GM18951 (cell line): ENCODE measurements at regions not wholly inside any gene's neighbourhood (a gene's known extent, or its start where the extent isn't known, plus 50 kb on each side); places are given as distances from the start of the nearest gene placed in this dataset.

Experiments used
- POLR2A ChIP-seq: IDR thresholded peaks from 4 replicates; pipeline ENCODE4 v1.6.1; 2011; ENCODE audit warnings: mild to moderate bottlenecking; ENCODE audit not compliant: insufficient read length, insufficient read depth; ENCODE audit errors: extremely low read depth
- in situ Hi-C: fragments of 300-500 bp; cut with MboI; formaldehyde crosslinking; loops from one replicate; pipeline ENCODE4 v1.12.0; 2022; ENCODE audit warnings: low sequenced_read_pairs, mixed read lengths, inconsistent platforms; ENCODE audit not compliant: unreplicated experiment

GRCh38 chr1:115215703-115216521, 122.1 kb downstream of the NGF start:
- TF ChIP-seq POLR2A: no peak
- in situ Hi-C loops: no loop called here

DNA sequence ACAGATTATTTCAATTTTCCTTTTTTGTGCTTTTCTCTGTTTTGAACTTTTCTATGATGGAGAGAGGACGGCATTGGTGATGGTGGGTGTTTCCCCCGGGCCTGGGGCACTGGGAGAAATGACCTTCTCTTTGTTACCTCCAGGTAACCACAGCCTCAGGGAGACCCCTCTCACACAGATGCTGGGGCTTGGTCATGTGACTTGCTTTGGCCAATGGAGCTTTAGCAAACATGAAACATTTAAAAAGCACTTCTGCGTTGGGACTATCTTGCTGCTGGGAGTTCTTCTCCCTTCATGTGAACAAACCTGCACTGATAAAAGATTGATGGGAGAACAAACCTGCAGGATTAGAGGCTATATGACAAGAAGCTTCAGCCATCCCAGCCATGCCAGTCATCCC, 122.9 kb downstream of the NGF start:
- in situ Hi-C loops: no loop called here
- TF ChIP-seq POLR2A: no peak

DNA sequence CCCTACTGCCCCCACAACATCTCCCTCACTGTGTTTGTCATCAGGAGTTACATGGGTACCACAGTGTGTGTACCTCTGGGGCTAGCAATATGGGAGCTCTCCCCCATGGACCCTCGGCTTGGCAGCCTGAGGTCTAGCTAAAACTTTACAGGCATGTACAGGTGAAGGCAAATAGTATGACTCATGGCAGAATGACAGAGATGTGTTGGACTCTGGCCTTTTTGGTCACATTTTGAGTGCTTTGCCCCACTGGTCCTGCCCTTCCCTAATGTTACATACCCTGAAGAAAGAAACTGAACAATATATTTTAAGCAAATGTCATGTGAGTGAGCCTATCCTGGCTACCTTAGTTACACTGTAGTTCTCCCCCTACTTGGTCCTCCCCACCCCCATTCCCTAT, 124.0 kb downstream of the NGF start:
- no peak for TF ChIP-seq POLR2A

DNA sequence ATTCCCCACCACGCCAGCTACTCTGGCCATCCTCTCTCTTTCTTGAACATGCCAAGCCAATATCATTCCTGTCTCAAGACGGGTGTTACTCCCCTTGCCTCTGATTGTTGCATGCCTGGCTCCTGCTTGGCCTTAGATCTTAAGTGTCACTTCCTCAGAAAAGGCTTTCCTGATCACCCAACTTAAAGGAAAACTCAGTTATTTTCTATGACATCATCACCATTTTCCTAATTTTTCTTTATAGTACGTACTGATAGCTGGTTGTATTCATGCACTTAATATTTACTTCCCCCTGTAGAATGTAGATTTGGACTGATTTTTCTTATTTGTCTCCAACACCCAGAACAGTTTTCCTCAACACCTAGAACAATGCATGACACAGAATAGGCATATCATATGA, 123.8 kb upstream of the TSPAN2 start:
- in situ Hi-C loops: no loop called here
- TF ChIP-seq POLR2A: no peak

More for the DNA sequence above, 124.0 kb downstream of the NGF start:
- in situ Hi-C loops: no loop called here

DNA sequence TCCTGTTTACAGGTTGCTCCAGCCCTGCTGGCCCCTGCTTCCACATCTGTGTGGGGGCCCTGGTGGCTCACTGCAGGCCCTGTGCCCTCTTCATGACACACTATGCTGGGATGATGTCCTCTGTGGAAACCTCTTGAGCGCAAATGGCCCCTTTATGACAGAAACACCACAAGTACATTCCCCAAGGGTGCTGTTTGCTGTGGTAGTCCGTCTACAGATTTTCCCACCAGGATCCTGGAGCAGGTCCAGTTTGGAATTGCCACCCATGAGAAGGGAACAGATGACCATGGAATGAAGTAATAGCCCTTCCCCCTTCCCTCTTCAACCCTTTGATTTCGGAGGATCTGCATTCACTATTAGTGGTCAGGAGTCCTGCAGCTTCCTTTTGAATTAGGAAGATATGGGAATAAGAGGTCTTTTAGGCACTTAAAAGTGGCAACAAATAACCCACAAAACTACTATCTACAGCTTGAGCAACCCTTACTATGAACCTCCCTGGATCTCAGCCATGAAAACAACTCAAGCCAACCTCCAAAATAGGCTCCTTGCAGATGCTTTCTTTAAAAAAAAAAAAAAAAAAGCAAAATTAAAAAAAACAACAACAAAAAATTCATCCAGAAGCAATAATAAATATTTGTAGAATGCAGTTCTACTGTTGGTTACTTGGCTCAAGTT, 121.9 kb upstream of the TSPAN2 start:
- TF ChIP-seq POLR2A: no peak

GRCh38 chr1:115210302-115210711, 121.0 kb upstream of the TSPAN2 start:
- TF ChIP-seq POLR2A: no peak
- in situ Hi-C loops: no loop called here

More for the DNA sequence above, 121.9 kb upstream of the TSPAN2 start:
- in situ Hi-C loops: no loop called here

DNA sequence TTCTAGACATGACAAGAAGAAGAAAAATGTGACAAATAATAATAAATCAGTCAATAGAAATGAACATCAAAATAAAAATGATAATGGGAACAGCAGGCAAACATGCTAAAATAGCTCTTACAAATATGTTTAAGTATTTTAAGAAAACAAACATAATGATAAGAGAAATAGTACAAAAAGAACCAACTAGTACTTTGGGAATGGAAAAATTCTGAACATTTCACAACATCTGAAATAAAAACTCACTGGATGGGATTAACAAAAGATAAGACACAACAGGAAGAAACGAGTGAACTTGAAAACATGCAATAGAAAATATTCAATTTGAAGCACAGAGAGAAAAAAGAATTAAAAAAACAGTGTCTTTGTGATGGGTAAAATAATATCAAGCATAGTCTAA, 115.2 kb upstream of the TSPAN2 start:
- in situ Hi-C loops: no loop called here
- no peak for TF ChIP-seq POLR2A

DNA sequence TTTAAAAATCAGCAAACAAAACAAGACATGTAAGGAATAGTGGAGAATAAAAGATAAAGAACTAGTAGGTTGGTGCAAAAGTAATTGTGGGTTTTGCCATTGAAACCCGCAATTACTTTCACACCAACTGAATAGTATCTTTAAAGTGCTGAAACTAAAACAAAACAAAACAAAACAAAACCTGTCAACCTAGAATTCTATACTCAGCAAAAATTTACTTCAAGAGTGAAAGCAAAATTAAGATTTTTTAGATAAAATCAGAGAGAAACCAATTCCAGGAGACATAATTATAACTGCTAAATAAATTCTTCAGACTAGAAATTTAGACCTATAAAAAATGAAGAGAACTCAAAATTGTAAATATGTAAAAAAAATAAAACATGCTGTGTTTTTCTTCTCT, 114.0 kb upstream of the TSPAN2 start:
- in situ Hi-C loops: no loop called here
- TF ChIP-seq POLR2A: no peak

- no peak for TF ChIP-seq POLR2A
- in situ Hi-C loops: no loop called here
Measured at GRCh38 chr1:115201598-115201997, 112.3 kb upstream of the TSPAN2 start.

GRCh38 chr1:115199416-115200132, 110.3 kb upstream of the TSPAN2 start:
- no peak for TF ChIP-seq POLR2A
- in situ Hi-C loops: no loop called here

DNA sequence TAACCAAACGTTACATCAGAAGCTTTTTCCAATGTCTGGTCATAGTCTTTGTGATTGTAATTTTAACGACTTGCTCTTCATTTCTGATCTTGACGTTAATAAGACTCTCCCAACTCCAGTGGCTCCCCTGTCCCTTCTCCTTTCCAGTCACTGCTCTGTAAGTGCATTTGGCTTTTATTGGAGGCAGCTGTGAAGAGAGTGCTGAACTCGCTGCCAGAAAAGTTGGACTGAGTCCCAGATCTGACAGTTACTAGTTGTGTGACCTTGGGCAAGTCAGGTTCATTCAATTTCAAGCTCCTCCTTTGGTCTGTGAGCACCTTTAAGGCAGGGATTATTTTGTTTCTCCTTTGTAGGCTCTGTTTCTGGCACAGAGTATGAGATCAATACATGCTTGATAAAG, 109.6 kb upstream of the TSPAN2 start:
- in situ Hi-C loops: no loop called here
- no peak for TF ChIP-seq POLR2A

DNA sequence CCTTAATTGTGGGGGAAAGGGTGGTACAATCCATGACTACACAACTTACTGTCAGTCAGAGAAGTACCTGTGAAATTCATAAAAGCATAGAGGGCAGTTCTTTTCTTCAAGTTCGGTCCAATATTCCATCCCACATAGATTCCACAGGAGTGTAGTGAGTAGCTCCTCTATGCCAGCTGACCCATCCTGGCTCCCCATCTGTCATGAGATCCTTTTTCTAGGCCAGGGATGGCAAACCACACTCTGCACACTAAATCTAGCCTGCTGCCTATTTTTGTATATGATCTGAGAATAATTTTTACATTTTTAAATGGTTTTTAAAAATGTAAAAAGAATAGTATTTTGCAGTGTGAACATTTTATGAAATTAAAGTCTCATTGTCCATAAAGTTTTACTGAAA, 107.0 kb upstream of the TSPAN2 start:
- no peak for TF ChIP-seq POLR2A
- in situ Hi-C loops: no loop called here

DNA sequence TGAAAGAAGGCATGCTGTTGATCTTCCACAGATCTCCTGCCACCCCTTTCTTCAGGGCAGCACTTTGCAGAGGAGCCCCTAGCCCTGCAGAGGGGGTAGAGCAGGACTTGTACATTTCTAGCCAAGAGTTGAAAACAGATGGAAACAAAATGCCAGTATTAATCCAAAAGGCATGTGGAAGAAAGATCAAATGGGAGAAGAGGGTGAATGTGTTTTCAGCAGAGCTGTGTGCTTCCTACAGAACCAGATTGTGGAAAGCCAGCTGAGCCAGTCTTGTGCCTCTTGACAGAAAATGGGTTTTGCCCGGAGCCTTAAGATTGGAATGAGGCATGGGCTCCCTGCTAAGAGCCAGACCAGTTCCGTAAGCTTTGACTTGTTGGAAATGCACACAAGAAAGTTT, 105.2 kb upstream of the TSPAN2 start:
- no peak for TF ChIP-seq POLR2A
- in situ Hi-C loops: no loop called here

DNA sequence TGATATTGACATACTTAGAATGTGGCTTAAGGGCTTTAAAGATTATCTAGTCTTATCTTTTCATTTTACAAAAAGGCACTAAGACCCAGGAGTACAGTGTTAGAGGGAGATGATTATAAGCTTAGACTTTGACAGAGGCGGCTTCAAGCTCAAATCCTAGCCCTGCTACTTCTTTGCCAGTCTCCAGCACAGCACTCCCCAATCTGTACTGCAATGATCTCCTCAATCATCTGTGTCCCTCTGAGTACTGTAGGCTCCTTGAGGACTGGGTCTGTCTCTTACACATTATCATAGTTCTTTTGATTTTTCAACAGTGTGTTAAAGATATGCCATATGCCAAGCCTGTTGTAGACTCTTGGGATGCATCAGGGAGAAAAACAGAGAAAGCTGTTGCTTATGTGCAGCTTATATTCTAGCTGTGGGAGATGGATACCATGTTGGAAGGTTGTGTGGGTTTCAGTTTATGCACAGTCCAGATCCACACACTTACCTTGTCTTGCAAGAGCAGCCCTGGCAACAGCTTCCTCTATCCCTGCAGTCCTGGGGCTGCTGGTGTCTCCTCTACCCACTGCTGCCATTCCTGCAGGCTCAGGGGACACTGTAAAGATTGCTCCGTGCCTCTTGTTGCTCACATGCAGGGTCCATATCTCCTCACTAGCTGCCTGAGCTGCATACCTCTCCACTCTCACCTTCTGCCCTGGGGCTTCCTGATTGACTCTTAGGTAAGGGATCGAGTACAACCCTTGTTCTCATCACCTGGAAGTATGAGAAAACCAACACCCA, 103.9 kb upstream of the TSPAN2 start:
- in situ Hi-C loops: no loop called here
- TF ChIP-seq POLR2A: no peak
